SHP77 (cell line): ENCODE measurements at regions not wholly inside any gene's neighbourhood (a gene's known extent, or its start where the extent isn't known, plus 50 kb on each side); places are given as distances from the start of the nearest gene placed in this dataset.

Experiments used
- DNase-seq, 2 experiments: peaks; one replicate each; lab custom pipeline; 2025; lab: John Stamatoyannopoulos, UW

DNA sequence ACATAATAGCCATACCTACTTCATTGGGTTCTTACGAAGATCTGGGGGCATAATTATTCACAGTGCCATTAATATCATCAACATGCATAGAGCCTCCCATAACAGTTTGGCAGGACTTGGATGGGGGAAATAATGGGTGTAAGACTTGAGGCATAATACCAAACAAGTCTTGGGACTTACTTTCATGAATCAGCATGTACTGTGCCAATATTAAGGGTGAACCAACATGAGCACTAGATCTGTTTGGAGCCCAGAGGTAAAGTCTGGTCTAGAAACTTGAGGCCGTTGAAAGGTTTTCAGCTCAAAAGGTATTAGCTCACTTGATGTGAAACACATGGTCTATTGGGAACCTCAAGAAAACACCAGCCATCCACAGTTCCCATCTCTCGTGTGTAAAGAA, 56.7 kb upstream of the ZC3H11B start:
- no peak for DNase-seq

DNA sequence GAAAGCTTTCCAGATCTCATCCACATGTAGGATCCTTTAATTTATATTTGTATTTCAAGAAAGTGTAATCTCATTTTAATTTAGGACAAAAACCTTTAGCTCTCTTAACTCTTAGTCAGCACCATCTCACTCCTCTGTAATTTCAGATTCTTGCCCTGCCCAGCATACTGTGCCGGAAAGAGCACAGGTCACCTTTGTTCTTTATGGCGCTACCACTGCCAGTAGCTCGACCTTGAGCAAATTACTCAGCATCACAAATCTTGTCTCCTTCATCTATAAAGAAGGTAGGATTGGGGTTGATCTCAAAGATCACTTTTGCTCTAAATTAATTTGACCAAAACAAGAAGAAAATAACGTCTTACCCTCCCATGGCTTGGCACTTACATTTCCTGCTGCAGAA, 56.1 kb upstream of the ZC3H11B start:
- no peak for DNase-seq

DNA sequence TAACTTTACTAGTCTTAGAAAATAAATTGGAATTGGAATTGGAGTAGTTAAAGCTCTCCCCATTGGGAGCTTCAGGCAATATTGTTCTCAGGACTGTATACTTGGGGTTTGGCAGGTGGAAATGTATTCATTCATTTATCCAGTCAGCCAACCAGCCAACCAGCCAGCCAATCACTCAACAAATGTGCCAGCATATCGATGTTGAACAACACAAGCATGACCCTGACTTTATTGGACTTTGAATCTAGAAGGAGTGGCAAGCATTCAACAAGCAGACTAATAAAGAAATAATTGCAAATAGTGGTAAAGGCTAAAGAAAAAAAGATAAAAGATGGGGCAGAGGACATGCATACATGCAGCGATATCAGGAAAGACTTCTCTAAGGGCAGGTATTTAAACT, 55.5 kb upstream of the ZC3H11B start:
- no peak for DNase-seq

DNA sequence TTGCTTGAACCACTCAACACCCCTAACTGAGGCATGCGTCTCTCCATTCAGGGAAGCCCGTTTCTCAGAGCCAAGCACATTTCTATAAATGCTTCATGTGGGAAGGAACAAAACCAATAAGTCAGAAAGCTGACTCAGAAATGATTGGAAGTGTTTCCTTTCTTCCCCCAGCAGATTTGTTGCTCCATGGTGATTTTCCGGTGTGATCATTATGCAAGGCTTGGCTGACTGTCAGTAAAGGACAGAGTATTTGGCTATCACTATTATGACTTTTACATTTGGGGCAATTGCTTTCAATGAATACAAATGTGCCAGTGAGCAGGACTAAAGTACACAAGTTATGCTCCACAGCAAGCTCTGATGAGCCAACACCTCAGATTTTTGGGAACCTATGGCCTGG, 53.3 kb upstream of the ZC3H11B start:
- DNase-seq: no peak

DNA sequence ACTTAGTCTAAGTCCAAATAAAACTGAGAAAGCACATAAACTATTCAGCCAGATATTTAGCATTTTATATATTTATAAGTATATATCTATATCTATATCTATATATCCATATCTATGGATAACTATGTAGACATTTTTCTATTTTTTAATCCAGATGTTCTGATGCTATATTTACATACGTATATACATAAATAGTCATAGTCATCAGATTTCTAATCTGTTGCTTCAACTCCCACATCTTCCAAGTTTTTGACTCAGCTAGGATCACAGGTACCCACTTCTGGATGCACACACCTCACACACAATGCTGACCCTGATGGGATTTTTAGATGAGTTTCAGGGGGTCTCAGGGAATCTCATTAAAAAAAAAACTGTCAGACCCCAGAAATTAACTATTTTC, 52.2 kb upstream of the ZC3H11B start:
- no peak for DNase-seq

DNA sequence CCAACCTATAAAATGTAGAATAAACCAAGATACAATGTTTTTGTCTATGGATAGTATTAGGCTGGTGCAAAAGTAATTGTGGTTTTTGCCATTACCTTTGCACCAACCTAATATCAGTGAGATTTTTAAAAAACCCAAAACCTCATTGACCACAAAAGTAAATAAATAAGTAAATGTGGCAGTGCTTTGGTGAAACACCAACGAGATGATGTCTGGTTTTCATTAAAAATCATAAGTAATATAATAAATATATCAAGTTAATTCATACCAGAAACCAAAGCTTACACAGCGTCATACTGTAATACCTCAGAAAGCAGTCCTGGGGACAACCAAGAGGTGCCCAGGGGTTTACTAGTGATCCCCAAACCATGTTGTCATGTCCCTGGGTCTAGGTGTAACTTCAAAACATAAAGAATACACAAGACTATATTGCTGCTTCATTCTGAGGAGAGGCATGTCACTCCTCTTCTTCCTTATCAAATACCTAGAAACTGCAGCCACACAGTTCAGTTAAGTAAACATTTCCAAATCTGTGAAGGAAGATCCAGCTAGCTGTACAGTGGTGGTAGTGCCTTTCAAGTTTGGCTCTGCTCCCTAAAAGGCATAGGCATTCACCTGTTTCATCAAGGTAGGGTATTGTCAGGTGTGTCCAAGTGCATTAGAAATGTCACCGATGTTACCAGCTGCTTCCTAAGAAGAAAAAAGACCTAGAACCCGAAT, 51.6 kb upstream of the ZC3H11B start:
- no peak for DNase-seq
